K562 (cell line): ENCODE measurements at regions not wholly inside any gene's neighbourhood (a gene's known extent, or its start where the extent isn't known, plus 50 kb on each side); places are given as distances from the start of the nearest gene placed in this dataset.

Experiments
- ATAC-seq: fragments of 200-7000 bp; cut with Tn5 transposase; 3 replicates; pipeline ENCODE4 v1.9.1; 2020; ENCODE audit warnings: moderate library complexity
- BruUV-seq: library from RNA; stranded (reverse); fragments of 400-500 nt; replicated peaks from 2 replicates; lab custom pipeline; 2021; lab: Mats Ljungman, UMichigan
- CTCF ChIA-PET: fragments of 300-600 bp; formaldehyde crosslinking; extraction: SDS; loops from one replicate; lab custom pipeline; 2021; ENCODE audit warnings: low intra/inter-chr PET ratio; lab: Yijun Ruan, JAX
- POLR2A ChIA-PET: fragments of 300-600, 350-650 bp; sonication (Branson Sonifier 250); formaldehyde crosslinking; extraction: SDS; loops from one replicate; lab custom pipeline; 2021; ENCODE audit warnings: antibody characterized with exemption, inconsistent platforms; lab: Yijun Ruan, JAX
- DNase-seq, 4 experiments: peaks; one replicate each; pipeline versions ENCODE4 v3.0.0 to v3.0.0-alpha.2; 2011 to 2018; ENCODE audit warnings: low spot score in 3 of 4, mixed read lengths in 3 of 4; ENCODE audit errors: extremely low read depth in 1 of 4
- FAIRE-seq: peaks from 2 replicates; lab custom pipeline; 2011; peaks lifted over from hg19 to GRCh38; lab: Jason Lieb, UNC
- H2AFZ ChIP-seq: 2 replicates; pipeline ENCODE4 v1.6.0; 2011; ENCODE audit warnings: low read depth, low read length, control low read depth, inconsistent platforms
- H3K27ac ChIP-seq: fragments of 200-600 bp; 3 replicates; pipeline ENCODE4 v1.8.0; 2011; ENCODE audit warnings: low read depth, mild to moderate bottlenecking, control low read depth, inconsistent platforms, low read length, moderate library complexity, mixed read lengths; ENCODE audit errors: extremely low read depth
- H3K27me3 ChIP-seq, 2 experiments: fragments of 300-600 bp in 1 of 2; 2 replicates in 1 of 2; 3 replicates in 1 of 2; pipeline versions ENCODE4 v1.6.0 to v1.8.0; 2011; ENCODE audit warnings: inconsistent platforms in 2 of 2, low read length in 2 of 2, mild to moderate bottlenecking in 1 of 2, mixed read lengths in 1 of 2, moderate library complexity in 1 of 2; ENCODE audit not compliant: control insufficient read depth in 2 of 2, insufficient read depth in 2 of 2
- H3K36me3 ChIP-seq: fragments of 300-600 bp; 3 replicates; pipeline ENCODE4 v1.8.0; 2011; ENCODE audit warnings: mild to moderate bottlenecking, low read length, inconsistent platforms; ENCODE audit not compliant: control insufficient read depth, insufficient read depth
- H3K4me1 ChIP-seq, 2 experiments: fragments of 200-600 bp in 1 of 2; replicated peaks in 1 of 2; 2 replicates in 1 of 2; 3 replicates in 1 of 2; pipeline versions ENCODE4 v1.5.1 to v1.8.0; 2011; ENCODE audit warnings: inconsistent platforms in 2 of 2, low read length in 2 of 2, mild to moderate bottlenecking in 1 of 2, mixed read lengths in 1 of 2, moderate library complexity in 1 of 2; ENCODE audit not compliant: control insufficient read depth in 2 of 2, insufficient read depth in 2 of 2
- H3K4me2 ChIP-seq: 2 replicates; pipeline ENCODE4 v1.6.1; 2011; ENCODE audit warnings: low read length, control low read depth, inconsistent platforms, mixed read lengths; ENCODE audit not compliant: insufficient read depth
- H3K4me3 ChIP-seq: fragments of 200-600 bp; sonication (generic), shearing (Covaris generic); 2 replicates; pipeline ENCODE4 v1.5.1; 2016; ENCODE audit warnings: control low read depth, inconsistent platforms
- H3K79me2 ChIP-seq: fragments of 200-600 bp; 3 replicates; pipeline ENCODE4 v1.8.0; 2011; ENCODE audit warnings: low read length, inconsistent platforms; ENCODE audit not compliant: control insufficient read depth, insufficient read depth
- H3K9ac ChIP-seq, 2 experiments: 2 replicates each; pipeline versions ENCODE4 v1.6.0 to v1.6.1; 2011; ENCODE audit warnings: low read depth in 2 of 2, low read length in 2 of 2, control low read depth in 1 of 2, inconsistent platforms in 1 of 2, mild to moderate bottlenecking in 1 of 2, mixed read lengths in 1 of 2; ENCODE audit not compliant: insufficient read depth in 1 of 2
- H3K9me1 ChIP-seq: one replicate; pipeline ENCODE4 v1.6.0; 2011; ENCODE audit warnings: inconsistent platforms, mild to moderate bottlenecking, low read length, moderate library complexity; ENCODE audit not compliant: control insufficient read depth, insufficient read depth
- H3K9me3 ChIP-seq: replicated peaks from 2 replicates; pipeline ENCODE4 v1.5.1; 2011; ENCODE audit warnings: low read depth, low read length, inconsistent platforms; ENCODE audit not compliant: control insufficient read depth, insufficient read depth
- H4K20me1 ChIP-seq: replicated peaks from 2 replicates; pipeline ENCODE4 v1.6.1; 2011; ENCODE audit warnings: low read length, inconsistent platforms, mixed read lengths; ENCODE audit not compliant: control insufficient read depth, insufficient read depth
- BCL6 ChIP-seq: fragments of 250-450 bp; sonication (Bioruptor Pico); IDR thresholded peaks from 2 replicates; pipeline ENCODE4 v1.4.0; 2020
- CBX8 ChIP-seq: fragments of 200-600 bp; sonication (generic); IDR thresholded peaks from 2 replicates; pipeline ENCODE4 v1.6.1; 2012; ENCODE audit warnings: borderline replicate concordance, mixed run types, low read depth, mild to moderate bottlenecking, moderate library complexity, mixed read lengths, low read length, control low read depth, inconsistent platforms; ENCODE audit not compliant: poor library complexity, severe bottlenecking; ENCODE audit errors: extremely low read depth
- CTCF ChIP-seq, 3 experiments: IDR thresholded peaks in 2 of 3; conservative IDR thresholded peaks in 1 of 3; 2 replicates each; pipeline ENCODE4 v1.5.1; 2011 to 2012; ENCODE audit warnings: low read length in 3 of 3, mild to moderate bottlenecking in 3 of 3, control low read depth in 2 of 3, improper control_type of control experiment in 1 of 3, inconsistent platforms in 1 of 3, low read depth in 1 of 3, mixed read lengths in 1 of 3, moderate library complexity in 1 of 3; ENCODE audit not compliant: insufficient read depth in 2 of 3
- E2F4 ChIP-seq: sonication (generic); formaldehyde crosslinking; IDR thresholded peaks from 2 replicates; pipeline ENCODE4 v1.8.0; 2022; ENCODE audit warnings: mild to moderate bottlenecking, low read depth, missing genetic modification reagents
- MTA3 ChIP-seq: fragments of 450-650 bp; formaldehyde crosslinking; IDR thresholded peaks from 2 replicates; pipeline ENCODE4 v1.6.1; 2017; ENCODE audit warnings: mild to moderate bottlenecking, borderline replicate concordance
- RFX7 ChIP-seq: fragments of 250-450 bp; sonication (Bioruptor Pico); IDR thresholded peaks from 2 replicates; pipeline ENCODE4 v1.5.1; 2021; ENCODE audit warnings: mild to moderate bottlenecking
- SMAD3 ChIP-seq: fragments of 450-650 bp; formaldehyde crosslinking; conservative IDR thresholded peaks from 2 replicates; pipeline ENCODE4 v1.4.0; 2020; ENCODE audit warnings: mild to moderate bottlenecking
- SMC3 ChIP-seq: conservative IDR thresholded peaks from 2 replicates; pipeline ENCODE4 v1.6.1; 2011; ENCODE audit warnings: low read depth, low read length, improper control_type of control experiment; ENCODE audit not compliant: insufficient read depth
- SREBF2 ChIP-seq: sonication (generic); formaldehyde crosslinking; IDR thresholded peaks from 2 replicates; pipeline ENCODE4 v1.4.0; 2020; ENCODE audit warnings: mild to moderate bottlenecking, missing genetic modification reagents
- THAP7 ChIP-seq: fragments of 250-450 bp; sonication (Bioruptor Pico); IDR thresholded peaks from 2 replicates; pipeline ENCODE4 v1.5.0; 2021
- VEZF1 ChIP-seq: fragments of 200-800 bp; sonication (Bioruptor generic); IDR thresholded peaks from 2 replicates; pipeline ENCODE4 v1.6.1; 2017; ENCODE audit warnings: missing genetic modification characterization, missing compliant biosample characterization
- ZNF232 ChIP-seq: sonication (generic); formaldehyde crosslinking; IDR thresholded peaks from 2 replicates; pipeline ENCODE4 v1.8.0; 2022; ENCODE audit warnings: mild to moderate bottlenecking, missing genetic modification reagents
- ZNF431 ChIP-seq: sonication (generic); formaldehyde crosslinking; IDR thresholded peaks from 2 replicates; pipeline ENCODE4 v1.8.0; 2022; ENCODE audit warnings: mild to moderate bottlenecking, missing genetic modification reagents
- ZNF511 ChIP-seq: sonication (generic); formaldehyde crosslinking; IDR thresholded peaks from 2 replicates; pipeline ENCODE4 v1.8.0; 2022; ENCODE audit warnings: mild to moderate bottlenecking, missing genetic modification reagents
- WGBS: fragments of 100-300 bp; shearing (Covaris generic); methylation state at CpG from one replicate; pipeline ENCODE4 v1.1.6; 2016; ENCODE audit warnings: low coverage, mixed read lengths; ENCODE audit not compliant: insufficient coverage; ENCODE audit errors: missing lambda C conversion rate; 5-methylcytosine and 5-hydroxymethylcytosine counted together
- in situ Hi-C: fragments of 300-500 bp; cut with MboI; formaldehyde crosslinking; loops from 4 replicates; pipeline ENCODE4 v1.15.0; 2018; ENCODE audit warnings: inconsistent platforms, mixed read lengths
- intact Hi-C: fragments of 100-400 bp; cut with micrococcal nuclease; formaldehyde crosslinking; loops from 2 replicates; pipeline ENCODE4 v1.14.2; 2022

- TF ChIP-seq E2F4 (no peak), ZNF511 (CRISPR knock-in tag) (no peak), MTA3 (no peak), THAP7 (CRISPR knock-in tag) (no peak)
Observed at GRCh38 chr11:90916706-90917105, 693.9 kb upstream of the CHORDC1 start (continued).

GRCh38 chr11:90913131-90913668 lies 690.4 kb upstream of the CHORDC1 start:
- FAIRE-seq (no peak), ATAC-seq (no peak), DNase-seq (no peak)
- no peak overlapping the region for H3K27ac ChIP-seq
- H2AFZ ChIP-seq = no peak overlapping the region
- H4K20me1 ChIP-seq = no peaks in the 10 kb centered on the region
- no peaks in the 10 kb centered on the region for H3K36me3 ChIP-seq
- BruUV-seq = no TSS peak
- H3K4me1 ChIP-seq = no peaks in the 10 kb centered on the region
- ChIA-PET CTCF (no interaction called here), POLR2A (no interaction called here)
- no peaks in the 10 kb centered on the region for H3K9me1 ChIP-seq
- intact Hi-C loops (no loop called here), in situ Hi-C loops (no loop called here)
- no peak overlapping the region for H3K9ac ChIP-seq
- WGBS = 0% methylated on average over 2 of the region's 2 CpGs
- H3K27me3 ChIP-seq = no peaks in the 10 kb centered on the region
- no peaks in the 10 kb centered on the region for H3K79me2 ChIP-seq
- no peaks in the 10 kb centered on the region for H3K9me3 ChIP-seq
- H3K4me2 ChIP-seq = no peak overlapping the region
- H3K4me3 ChIP-seq = no peak overlapping the region
- no peak for TF ChIP-seq CBX8
- no peak for TF ChIP-seq VEZF1 (CRISPR knock-in tag)
- no peak for TF ChIP-seq SMAD3 (CRISPR knock-in tag)
- no peak for TF ChIP-seq RFX7 (CRISPR knock-in tag)
- no peak for TF ChIP-seq ZNF232
- TF ChIP-seq SMC3 = no peak
- no peak for TF ChIP-seq CTCF (IDR thresholded peaks at IDR 0.05 in 2 of 3, conservative IDR thresholded peaks at IDR 0.05 in 1 of 3; ENCODE audit: insufficient read depth in 2 of 3, low read depth in 1 of 3, low read length in 3 of 3)
- TF ChIP-seq ZNF431 (CRISPR knock-in tag) = no peak
- no peak for TF ChIP-seq SREBF2 (CRISPR knock-in tag)
- TF ChIP-seq BCL6 (CRISPR knock-in tag) = no peak
